Peyer's patch (tissue), 4 donors: ENCODE measurements at regions not wholly inside any gene's neighbourhood (a gene's known extent, or its start where the extent isn't known, plus 50 kb on each side); places are given as distances from the start of the nearest gene placed in this dataset.

ENCODE experiments used
- POLR2A ChIP-seq, 2 donors: fragments of 450-650 bp; IDR thresholded peaks; one replicate each; pipeline ENCODE4 v1.5.1; 2017; ENCODE audit warnings: antibody characterized with exemption in 2 of 2, mild to moderate bottlenecking in 2 of 2, moderate library complexity in 2 of 2
- TF ChIP-seq, protein P1 (sequence below), 6 experiments: fragments of 450-650 bp in 4 of 6; fragments of 200-600 bp in 2 of 6; sonication (generic) in 1 of 6; IDR thresholded peaks; one replicate each; pipeline ENCODE4 v1.5.1; 2017 to 2019; ENCODE audit warnings: antibody characterized with exemption in 6 of 6, mild to moderate bottlenecking in 3 of 6, moderate library complexity in 1 of 6

GRCh38 chr12:4187916-4188315, 85.6 kb upstream of the CCND2 start:
- TF ChIP-seq, protein P1, sequence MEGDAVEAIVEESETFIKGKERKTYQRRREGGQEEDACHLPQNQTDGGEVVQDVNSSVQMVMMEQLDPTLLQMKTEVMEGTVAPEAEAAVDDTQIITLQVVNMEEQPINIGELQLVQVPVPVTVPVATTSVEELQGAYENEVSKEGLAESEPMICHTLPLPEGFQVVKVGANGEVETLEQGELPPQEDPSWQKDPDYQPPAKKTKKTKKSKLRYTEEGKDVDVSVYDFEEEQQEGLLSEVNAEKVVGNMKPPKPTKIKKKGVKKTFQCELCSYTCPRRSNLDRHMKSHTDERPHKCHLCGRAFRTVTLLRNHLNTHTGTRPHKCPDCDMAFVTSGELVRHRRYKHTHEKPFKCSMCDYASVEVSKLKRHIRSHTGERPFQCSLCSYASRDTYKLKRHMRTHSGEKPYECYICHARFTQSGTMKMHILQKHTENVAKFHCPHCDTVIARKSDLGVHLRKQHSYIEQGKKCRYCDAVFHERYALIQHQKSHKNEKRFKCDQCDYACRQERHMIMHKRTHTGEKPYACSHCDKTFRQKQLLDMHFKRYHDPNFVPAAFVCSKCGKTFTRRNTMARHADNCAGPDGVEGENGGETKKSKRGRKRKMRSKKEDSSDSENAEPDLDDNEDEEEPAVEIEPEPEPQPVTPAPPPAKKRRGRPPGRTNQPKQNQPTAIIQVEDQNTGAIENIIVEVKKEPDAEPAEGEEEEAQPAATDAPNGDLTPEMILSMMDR (IDR thresholded peaks at IDR 0.05), result no peak
- no peak for TF ChIP-seq POLR2A (IDR thresholded peaks at IDR 0.05)
